ENCODE measurements at regions not wholly inside any gene's neighbourhood (a gene's known extent, or its start where the extent isn't known, plus 50 kb on each side); places are given as distances from the start of the nearest gene placed in this dataset.

GRCh38 chr1:239560921-239561320, 174.6 kb downstream of the CHRM3 start:
- DNase-seq (ENCODE audit: low spot score) = no peak
- in situ Hi-C loops (cut with MboI; ENCODE audit: low sequenced_read_pairs, unreplicated experiment) = no loop called here
- no peak for TF ChIP-seq CTCF (IDR thresholded peaks at IDR 0.05; ENCODE audit: borderline replicate concordance, control extremely low read depth, extremely low read depth, insufficient read depth, missing control alignments)

- in situ Hi-C loops (cut with MboI; ENCODE audit: low sequenced_read_pairs, unreplicated experiment) = no loop called here
- TF ChIP-seq CTCF (IDR thresholded peaks at IDR 0.05; ENCODE audit: borderline replicate concordance, control extremely low read depth, extremely low read depth, insufficient read depth, missing control alignments) = no peak
- no peak for DNase-seq (ENCODE audit: low spot score)
Observed at GRCh38 chr1:239562095-239562494, 175.7 kb downstream of the CHRM3 start.

- no peak for DNase-seq (ENCODE audit: low spot score)
- in situ Hi-C loops (cut with MboI; ENCODE audit: low sequenced_read_pairs, unreplicated experiment) = no loop called here
- TF ChIP-seq CTCF (IDR thresholded peaks at IDR 0.05; ENCODE audit: borderline replicate concordance, control extremely low read depth, extremely low read depth, insufficient read depth, missing control alignments) = no peak
Observed at GRCh38 chr1:239563681-239564080, 177.3 kb downstream of the CHRM3 start.

- no peak for TF ChIP-seq CTCF (IDR thresholded peaks at IDR 0.05; ENCODE audit: borderline replicate concordance, control extremely low read depth, extremely low read depth, insufficient read depth, missing control alignments)
- in situ Hi-C loops (cut with MboI; ENCODE audit: low sequenced_read_pairs, unreplicated experiment) = no loop called here
- DNase-seq (ENCODE audit: low spot score) = no peak
Observed at GRCh38 chr1:239566074-239566473, 179.7 kb downstream of the CHRM3 start.

- in situ Hi-C loops (cut with MboI; ENCODE audit: low sequenced_read_pairs, unreplicated experiment) = no loop called here
- DNase-seq (ENCODE audit: low spot score) = no peak
- no peak for TF ChIP-seq CTCF (IDR thresholded peaks at IDR 0.05; ENCODE audit: borderline replicate concordance, control extremely low read depth, extremely low read depth, insufficient read depth, missing control alignments)
Observed at GRCh38 chr1:239570878-239571277, 184.5 kb downstream of the CHRM3 start.

- TF ChIP-seq CTCF (IDR thresholded peaks at IDR 0.05; ENCODE audit: borderline replicate concordance, control extremely low read depth, extremely low read depth, insufficient read depth, missing control alignments) = no peak
- no peak for DNase-seq (ENCODE audit: low spot score)
- in situ Hi-C loops (cut with MboI; ENCODE audit: low sequenced_read_pairs, unreplicated experiment) = no loop called here
Observed at GRCh38 chr1:239572183-239572582, 185.8 kb downstream of the CHRM3 start.

GRCh38 chr1:239574112-239574511, 187.7 kb downstream of the CHRM3 start:
- DNase-seq (ENCODE audit: low spot score) = no peak
- TF ChIP-seq CTCF (IDR thresholded peaks at IDR 0.05; ENCODE audit: borderline replicate concordance, control extremely low read depth, extremely low read depth, insufficient read depth, missing control alignments) = no peak
- in situ Hi-C loops (cut with MboI; ENCODE audit: low sequenced_read_pairs, unreplicated experiment) = no loop called here
